Caki2 (cell line): ENCODE measurements at regions not wholly inside any gene's neighbourhood (a gene's known extent, or its start where the extent isn't known, plus 50 kb on each side); places are given as distances from the start of the nearest gene placed in this dataset.

Source experiments
- DNase-seq: peaks from one replicate; pipeline ENCODE4 v3.0.0-alpha.2; 2015; ENCODE audit warnings: low read depth
- in situ Hi-C: cut with HindIII; loops from 2 replicates; pipeline ENCODE4 v1.10.0; 2016; ENCODE audit warnings: low sequenced_read_pairs, low pct_unique_long_range_greater_than_20kb, mixed read lengths

DNA sequence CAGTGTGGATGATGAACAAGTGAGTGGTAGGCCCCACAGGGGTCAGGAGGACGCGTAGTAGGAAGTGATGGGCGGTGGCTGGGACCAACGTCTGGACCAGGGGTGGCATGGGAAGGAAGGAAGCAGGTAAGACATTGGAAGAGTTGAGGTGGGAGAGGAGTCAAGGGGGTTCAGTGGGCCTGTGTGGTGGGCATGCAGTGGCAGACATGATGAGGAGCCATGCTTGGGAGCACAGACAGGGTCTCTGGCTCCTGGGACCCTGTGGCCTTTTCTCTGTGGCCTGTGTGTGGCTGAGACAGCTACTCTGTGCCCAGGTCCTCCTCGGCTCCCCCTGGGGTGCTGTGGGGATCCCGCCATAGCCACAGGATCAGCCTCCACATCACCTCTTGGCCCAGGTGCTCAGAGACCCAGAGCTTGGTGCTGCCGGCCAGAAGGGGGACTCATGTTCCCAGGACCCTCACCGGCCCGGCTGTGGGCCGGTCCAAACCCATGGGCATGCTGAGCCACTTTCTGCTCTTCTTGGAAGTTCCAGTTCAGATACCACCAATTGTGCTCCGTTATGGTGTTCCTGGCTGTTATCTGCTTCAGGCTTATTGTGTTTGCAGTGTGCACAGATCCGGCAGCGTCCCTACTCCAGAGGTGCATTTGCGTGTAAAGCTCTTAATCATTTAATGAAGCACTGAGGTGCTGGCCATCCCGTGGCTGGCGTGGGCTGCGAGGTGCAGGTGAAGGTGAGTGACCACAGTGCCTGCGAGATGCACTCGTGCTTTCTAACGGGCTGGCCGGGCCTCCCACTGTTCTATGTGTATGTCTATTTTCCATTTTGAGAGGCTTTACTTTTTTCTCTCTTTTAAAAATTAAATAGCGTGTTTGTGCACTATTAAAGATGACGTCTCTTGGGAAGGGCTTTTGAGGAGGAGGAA is 147.9 kb downstream of the TEX29 start:
- no peak for DNase-seq
- in situ Hi-C loops, result no loop called here

DNA sequence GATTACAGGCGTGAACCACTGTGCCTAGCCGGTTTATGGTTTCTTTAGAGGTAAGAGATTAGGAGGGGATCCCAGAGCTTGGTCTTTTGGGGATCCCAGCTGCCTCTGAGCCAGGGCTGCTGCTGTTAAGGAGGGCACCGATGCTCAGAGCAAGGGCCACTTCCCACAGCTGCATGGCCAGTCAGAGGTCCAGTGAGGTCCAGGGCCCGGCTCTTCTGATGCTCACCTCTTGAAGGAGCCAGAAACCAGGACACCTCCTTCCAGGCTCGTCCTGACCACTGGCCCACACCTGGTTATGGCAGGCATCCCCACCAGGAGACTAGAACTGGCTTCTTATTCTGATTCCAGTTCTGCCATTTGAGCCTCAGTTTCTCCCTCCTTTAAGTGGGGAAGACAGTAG is 149.0 kb downstream of the TEX29 start:
- no peak for DNase-seq
- in situ Hi-C loops, result no loop called here

DNA sequence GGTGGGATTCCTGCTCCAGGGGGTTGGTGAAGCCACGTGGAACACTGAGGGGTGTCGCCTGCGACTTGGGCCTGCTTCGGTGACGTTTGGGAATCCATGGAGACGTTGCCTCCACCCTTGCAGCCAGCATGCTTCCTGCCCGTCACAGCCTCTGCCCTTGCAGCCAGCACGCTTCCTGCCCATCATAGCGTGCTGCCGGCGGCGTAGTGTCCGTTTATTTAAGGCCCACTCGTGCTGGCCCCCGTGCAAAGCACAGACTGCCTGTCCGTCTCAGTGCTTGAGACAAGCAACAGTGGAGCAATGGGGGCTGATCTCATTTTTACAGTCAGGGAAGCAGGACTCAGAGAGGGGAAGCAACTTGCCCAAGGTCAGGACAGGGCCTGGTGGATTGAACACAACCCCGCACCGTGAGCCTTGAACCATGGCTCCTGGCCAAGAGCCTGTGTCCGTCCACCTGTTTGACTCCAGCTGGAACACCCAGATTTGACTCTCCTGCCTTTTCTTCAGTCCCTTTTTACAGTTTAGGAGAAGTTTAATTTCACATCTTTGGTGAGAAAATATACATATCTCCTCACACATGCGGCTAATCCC is 149.6 kb downstream of the TEX29 start:
- DNase-seq, result no peak
- in situ Hi-C loops, result no loop called here

DNA sequence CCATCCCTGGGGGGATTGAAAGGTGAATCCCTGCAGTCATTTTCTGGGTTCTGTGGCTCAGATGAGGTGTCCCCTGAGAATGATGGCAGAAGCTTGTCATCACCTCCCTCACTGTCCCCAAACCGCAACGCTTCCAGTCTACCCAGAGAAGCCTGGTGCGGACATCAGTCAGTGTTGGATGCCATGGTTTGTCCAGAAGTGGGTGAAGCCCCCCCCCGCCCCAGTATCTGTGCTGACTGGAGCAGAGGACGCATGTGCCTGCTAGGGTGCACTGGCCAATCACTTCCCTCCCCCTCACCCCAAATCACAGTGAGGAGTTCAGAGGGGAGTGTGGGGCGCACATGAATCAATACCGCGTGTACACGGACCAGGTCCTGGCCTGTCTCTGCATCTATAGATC is 150.5 kb downstream of the TEX29 start:
- in situ Hi-C loops, result no loop called here
- DNase-seq, result no peak

DNA sequence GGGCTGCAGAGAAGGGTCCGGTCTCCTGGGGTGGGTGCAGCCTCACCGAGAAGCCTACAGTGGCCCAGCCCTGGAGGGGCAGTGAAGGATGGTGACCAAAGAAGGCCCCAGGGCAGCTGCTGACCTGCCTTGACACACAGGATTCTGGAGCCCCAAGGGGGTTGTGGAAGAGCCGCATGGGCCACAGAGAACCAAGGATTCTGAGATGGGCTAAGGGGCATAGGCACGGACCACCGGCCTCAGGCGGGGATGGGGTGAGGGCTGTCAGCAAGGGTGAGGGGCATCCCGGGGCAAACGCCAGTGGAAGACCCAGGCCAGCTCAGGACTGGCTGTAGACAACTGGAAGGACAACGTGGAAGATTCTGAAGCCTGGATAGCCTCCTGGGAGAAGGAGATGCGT is 151.6 kb downstream of the TEX29 start:
- in situ Hi-C loops, result no loop called here
- no peak for DNase-seq

DNA sequence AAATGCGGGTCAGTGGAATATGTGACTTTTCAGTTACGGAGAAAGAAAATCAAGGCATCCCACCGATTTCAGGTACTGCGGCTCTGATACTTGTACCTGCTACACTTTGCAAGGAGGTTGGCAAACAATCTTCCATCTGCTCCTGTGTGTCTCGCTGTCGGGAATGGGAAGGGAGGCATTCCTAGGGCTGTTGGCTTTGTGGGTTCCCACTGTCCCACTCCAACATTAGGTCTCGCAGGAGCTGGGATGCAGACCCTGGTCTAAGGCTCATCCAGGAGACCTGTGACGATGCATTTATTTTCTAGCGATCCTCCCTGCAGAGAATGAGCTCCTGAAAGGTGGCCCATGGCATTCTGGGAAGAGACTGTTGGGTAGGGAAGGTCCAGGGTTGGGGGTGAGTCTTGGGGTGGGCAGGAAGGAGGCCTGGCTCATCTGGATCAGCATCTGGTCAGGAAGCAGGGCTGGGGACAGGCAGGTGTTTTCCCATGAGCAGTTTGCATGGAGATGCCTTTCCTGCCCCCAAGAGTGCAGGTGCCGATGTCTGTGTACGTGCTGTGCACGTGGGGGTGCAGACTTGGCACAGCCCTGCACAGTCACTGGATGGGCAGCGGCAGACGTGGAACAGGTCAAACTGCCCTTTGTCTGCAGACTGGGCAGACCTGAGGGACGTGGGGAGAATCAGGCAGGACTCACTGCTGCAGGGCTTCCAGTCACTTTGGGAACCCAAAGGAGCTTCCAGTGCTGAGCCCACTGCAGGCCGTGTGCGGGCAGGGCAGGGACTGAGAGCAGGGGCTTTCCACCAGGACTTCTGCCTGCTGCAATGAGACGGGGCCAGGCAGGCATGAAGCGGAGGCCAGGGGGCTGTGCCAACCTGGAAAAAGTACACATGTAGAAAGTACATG is 152.4 kb downstream of the TEX29 start:
- in situ Hi-C loops, result no loop called here
- no peak for DNase-seq

DNA sequence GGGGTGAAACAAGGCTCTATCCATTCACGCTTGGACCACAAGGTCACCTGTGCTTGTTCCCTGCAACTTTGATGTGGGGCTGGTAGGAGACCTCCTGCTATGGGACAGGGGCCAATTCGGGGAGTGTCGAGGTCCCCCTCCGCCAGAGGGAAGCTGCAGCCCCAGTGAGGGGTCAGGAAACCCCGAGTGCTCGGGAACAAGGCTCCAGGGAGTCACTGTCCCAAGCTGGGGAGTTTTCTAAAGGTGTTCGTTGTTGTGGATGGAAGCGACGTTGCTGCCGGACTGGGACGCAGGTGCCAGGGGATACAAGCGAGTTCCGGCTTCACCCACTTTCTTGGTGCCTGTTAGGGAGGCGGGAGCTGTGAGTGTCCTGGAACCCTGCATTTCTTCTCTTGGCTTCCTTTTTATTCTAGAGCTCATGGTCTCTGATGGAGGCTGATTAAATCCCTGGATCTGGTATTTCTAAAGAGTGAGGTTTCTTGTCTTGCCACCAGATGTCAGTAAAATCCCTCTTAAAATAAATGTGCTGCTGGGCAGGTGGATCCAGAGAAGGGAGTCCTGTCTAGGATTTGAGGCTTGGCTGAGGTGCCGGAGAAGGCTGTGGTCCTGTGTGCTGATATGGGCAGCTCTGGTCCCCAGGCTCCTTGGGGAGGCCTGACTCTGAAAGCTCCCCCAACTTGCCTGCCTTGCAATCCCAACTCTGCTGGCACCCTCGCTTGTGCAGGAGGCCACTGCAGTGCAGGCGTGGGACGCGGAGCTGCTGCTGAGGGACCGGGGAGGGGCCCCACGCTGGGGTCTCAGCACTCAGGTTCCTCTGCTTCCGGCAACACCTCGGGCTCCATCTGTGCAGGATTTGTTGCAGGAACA is 153.9 kb downstream of the TEX29 start:
- DNase-seq, result peak; percentile 29
- in situ Hi-C loops, result no loop called here

DNA sequence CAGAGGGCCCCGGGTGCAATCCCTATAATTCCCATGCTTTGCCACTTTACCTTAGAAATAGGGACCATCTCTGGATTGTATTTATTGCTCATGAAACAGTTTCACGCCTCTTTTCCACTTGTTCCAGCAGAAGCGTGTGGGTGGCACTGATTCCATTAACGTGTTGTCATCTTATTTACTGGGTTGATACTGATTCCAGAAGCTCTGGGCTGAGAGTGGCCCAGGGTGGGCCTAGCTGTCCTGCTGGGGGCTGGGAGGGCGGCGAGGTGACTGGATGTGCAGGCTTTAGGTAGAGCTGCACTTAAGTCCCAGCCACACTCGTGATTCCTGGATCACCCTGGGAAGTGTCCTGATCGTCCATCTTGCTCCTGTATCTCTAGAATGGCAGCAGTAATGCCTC is 155.0 kb downstream of the TEX29 start:
- in situ Hi-C loops, result no loop called here

DNA sequence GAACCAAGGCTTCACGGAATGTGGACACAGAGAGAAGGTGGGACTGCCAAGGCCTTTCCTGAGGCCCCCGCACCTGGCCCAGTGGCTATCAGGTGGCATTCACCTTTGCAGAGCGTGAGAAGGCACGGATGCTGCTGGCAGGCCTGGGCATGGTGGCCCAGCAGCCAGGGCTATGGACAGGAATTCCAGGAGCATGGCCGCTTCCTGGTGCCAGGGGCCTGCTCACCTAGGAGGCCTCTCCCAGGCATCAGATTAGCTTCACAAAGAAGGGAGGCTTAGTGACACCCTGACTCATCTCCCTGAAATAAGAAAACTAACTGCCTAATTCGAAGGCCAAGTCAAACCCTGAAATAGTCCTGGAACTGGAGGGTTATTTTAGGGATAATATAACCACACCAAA is 155.8 kb downstream of the TEX29 start:
- DNase-seq, result no peak
- in situ Hi-C loops, result no loop called here

More for the DNA sequence above, 155.0 kb downstream of the TEX29 start:
- no peak for DNase-seq

DNA sequence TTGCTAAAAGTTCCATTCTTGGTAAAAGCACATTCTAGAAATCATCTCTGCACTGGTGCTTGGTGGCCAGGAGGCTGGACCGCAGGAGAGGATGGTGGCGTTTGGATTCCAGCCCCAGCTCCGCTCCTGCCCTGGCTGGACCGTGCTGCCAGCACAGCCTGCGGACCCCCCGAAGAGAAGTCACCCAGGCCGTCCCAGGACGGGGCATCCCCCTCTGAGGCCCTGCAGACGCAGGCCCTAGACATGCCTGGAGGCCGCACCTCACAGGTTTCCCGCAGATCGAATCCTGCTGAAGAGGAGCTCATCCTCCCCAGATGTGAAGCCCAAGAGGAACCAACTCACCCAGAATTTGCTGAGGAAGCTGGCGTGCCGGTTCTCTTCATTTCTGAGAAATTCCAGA is 159.0 kb downstream of the TEX29 start:
- in situ Hi-C loops, result no loop called here
- DNase-seq, result no peak

DNA sequence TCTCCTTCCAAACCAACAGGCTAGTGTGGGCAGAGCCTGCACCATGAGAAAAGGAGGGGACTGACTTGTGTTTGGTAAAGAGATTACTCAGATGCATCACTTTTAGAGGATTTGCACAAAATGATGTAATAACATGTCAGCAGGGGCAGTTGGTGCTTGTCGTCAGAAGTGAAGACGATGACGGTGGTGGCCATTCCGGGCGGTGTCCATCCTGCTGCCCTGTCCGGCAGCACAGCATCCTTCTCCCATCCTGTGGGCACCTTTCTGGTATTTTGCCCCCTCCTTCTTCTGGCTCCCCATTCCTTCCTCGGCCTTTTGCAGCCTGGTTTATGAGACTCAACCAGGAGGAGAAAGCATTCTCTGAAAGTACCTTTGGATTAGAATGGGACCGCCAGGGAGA is 160.1 kb downstream of the TEX29 start:
- DNase-seq, result no peak
- in situ Hi-C loops, result no loop called here

DNA sequence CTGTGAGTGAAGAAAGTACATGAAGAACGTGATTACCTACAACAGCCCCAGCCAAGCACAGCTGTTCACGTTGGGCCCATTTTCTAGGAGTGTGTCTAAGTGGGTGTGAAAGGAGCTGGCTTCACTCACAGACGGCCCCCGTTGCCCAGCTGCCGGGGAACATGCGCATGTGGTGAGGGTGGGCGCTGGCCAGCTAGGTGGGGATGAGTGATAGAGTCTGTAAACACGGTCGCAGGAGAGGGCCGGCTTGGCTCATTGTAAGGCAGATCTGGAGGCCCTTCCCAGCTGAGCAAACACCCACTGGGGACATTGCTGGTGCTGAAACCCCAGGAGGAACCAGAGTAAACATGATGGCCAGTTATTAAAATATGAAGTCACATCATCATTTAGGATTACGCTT is 160.5 kb downstream of the TEX29 start:
- no peak for DNase-seq
- in situ Hi-C loops, result no loop called here

DNA sequence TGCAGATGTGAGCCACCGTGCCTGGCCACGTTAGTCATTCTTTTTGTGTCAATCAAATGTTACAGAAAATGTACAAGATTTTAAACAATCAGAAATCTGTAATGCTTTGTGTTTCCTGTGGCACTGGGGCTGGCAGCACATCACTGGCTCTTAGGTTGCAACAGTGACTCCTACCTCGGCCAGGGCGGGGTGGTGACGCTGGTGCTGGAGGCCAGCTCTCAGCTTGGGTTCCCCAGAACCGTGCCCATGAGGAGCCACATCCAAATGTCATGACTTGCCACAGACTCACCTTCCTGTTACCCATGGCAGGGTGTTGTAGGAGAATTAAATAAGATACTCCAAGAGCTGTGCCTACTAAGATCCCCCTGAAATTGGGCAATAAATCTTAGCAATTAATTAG is 161.7 kb downstream of the TEX29 start:
- in situ Hi-C loops, result no loop called here
- no peak for DNase-seq

DNA sequence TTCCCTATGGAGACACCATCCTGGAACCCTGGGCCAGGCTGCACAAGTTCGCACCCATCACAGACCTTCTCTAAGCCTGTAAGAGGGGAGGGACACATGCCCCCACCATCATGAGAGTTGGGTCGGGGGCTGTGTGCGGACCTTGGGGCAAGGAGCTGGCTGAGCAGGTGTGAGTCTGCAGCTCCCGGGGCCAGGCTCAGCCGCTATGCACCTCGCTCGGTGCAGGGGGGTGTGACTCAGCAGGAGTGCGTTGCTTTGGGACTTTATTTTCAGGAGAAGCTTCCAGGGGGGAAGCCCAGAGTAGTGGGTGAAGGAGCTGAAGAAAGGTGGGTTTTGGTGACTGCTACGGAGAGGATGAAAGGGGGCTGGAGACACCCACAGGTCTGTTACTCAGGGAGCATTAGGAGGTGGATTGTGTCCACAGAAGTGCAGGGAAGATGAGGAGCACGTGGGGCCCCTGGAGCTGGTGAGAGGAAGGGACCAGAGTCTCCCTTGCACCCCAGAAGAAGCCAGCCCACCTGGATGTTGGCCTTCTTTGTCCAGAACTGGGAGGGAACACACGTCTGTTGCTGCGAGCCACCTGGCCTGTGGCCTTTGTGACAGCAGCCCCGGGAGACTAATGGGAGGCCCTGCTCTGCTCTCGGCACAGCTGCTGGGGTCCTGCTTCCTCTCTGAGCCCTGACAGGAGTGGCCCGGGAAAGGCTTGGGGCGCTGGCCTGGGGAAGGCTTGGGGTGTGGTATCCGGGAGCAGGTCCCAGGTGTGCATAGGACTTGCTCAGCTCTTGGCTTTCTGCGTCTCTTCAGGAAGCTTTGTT is 162.6 kb downstream of the TEX29 start:
- in situ Hi-C loops, result no loop called here
- no peak for DNase-seq

DNA sequence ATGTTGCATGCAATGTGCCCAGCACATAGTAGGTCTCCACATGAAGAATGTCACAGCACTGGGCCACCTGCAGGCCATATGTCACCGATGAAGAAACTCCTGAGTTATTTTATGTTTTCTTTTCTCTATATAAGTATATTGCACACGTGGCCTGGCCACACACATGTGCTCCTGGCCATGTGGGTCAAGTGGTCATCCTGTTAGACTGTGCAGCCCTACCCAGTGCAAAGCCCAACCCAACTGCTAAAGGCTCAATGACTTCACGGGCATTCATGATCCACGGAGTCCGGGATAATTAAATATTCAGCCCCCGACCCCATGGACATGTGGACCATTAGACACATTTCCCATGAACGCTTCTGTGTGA is 163.2 kb downstream of the TEX29 start:
- in situ Hi-C loops, result no loop called here
- DNase-seq, result no peak

DNA sequence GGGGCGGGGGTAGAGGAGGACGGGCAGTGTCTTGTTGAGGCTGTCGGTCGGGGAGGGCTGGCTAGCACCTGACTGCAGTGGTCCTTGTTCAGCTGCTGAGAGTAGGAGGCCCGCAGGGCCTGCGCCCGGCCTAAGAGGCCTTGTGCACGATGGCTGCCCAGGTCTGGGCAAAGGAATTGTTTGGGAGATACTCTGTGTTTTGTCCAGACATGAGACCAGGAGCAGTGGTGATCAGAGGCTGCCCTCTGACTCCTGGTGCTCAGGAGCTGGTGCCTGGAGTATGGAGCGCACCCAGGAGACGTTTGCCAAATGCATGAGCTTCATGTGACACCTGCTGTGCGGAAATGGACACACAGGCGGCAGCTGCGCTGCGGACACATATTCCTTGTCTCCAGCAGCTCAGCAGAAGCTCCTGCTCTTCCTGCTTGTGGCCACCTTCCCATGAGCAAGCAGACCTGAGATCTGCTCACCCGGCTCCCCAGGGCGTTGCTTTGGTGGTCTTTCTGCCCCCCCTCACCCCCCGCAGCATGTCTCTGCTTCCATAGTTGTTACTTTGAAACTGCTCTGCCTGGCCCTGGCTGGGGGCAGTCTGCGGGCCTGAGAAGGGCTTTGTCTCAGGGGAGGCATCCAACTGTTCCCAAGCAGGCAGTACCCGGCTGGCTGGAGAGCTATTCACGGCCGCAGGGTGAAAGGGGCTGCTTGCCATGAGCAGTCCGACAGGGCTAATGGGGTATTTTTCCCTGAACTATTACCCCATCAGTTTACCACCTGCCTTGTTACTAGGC is 163.9 kb downstream of the TEX29 start:
- no peak for DNase-seq
- in situ Hi-C loops, result no loop called here

DNA sequence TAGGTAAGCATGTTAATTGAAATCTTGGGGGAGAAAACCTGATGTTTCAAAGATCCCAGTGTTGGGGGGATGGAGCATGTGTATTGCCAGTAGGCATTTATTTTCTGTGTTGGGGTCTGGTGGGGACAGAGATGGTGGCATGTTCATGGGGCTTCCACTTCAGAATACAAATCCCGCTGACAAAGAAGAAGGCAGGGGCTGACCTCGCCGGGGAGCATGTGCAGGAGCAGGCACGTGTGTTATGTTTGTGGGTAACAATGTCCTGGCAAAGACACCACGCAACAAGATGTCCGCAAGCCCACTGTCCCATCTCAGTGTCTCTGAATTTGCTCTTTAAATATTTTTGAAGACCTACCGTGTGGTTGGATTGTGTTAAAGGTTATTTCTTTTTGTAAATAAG is 164.5 kb downstream of the TEX29 start:
- in situ Hi-C loops, result no loop called here
- no peak for DNase-seq
